Mesothelial cell of epicardium (in vitro differentiated cells): ENCODE measurements at regions not wholly inside any gene's neighbourhood (a gene's known extent, or its start where the extent isn't known, plus 50 kb on each side); places are given as distances from the start of the nearest gene placed in this dataset.

Source experiments
- DNase-seq, 2 experiments: peaks; one replicate each; pipeline ENCODE4 v3.0.0; 2021; ENCODE audit warnings: low spot score in 2 of 2; ENCODE audit not compliant: unreplicated experiment in 2 of 2
- H3K27ac Mint-ChIP-seq: 2 replicates; pipeline ENCODE4 v1.8.0; 2021; ENCODE audit warnings: mixed read lengths
- H3K27me3 Mint-ChIP-seq: 2 replicates; pipeline ENCODE4 v1.8.0; 2021; ENCODE audit warnings: low read depth, mixed read lengths
- H3K36me3 Mint-ChIP-seq: 2 replicates; pipeline ENCODE4 v1.8.0; 2021; ENCODE audit warnings: mixed read lengths
- H3K4me1 Mint-ChIP-seq: 2 replicates; pipeline ENCODE4 v1.8.0; 2021; ENCODE audit warnings: mixed read lengths
- H3K4me3 Mint-ChIP-seq: 2 replicates; pipeline ENCODE4 v1.8.0; 2021; ENCODE audit warnings: mild to moderate bottlenecking, moderate library complexity, mixed read lengths
- H3K9me3 Mint-ChIP-seq: 2 replicates; pipeline ENCODE4 v1.8.0; 2021; ENCODE audit warnings: mixed read lengths
- CTCF ChIP-seq: fragments of 200-600 bp; sonication (generic); IDR thresholded peaks from one replicate; pipeline ENCODE4 v1.5.0; 2021; ENCODE audit warnings: antibody characterized with exemption; ENCODE audit not compliant: unreplicated experiment

DNA sequence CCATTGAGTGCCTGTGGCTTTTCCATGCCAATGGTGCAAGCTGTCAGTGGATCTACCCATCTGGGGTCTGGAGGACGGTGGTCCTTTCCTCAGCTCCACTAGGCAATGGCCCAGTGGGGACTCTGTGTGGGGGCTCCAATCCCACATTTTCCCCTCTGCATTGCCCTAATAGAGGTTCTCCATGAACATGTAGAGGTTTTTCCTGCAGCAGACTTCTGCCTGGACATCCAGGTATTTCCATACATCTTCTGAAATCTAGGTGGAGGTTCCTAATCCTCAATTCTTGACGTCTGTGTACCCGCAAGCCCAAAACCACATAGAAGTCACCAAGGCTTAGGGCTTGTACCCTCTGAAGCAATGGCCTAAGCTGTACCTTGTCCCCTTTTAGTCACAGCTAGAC, 703.1 kb downstream of the MCTP2 start:
- no peak for DNase-seq
- Mint-ChIP-seq H3K4me3 (no peak overlapping the region), H3K27me3 (no peaks in the 10 kb centered on the region), H3K27ac (no peak overlapping the region), H3K9me3 (peaks cover 20% of the 10 kb centered on the region), H3K4me1 (peaks cover 5% of the 10 kb centered on the region), H3K36me3 (peaks cover 12% of the 10 kb centered on the region)
- no peak for TF ChIP-seq CTCF

DNA sequence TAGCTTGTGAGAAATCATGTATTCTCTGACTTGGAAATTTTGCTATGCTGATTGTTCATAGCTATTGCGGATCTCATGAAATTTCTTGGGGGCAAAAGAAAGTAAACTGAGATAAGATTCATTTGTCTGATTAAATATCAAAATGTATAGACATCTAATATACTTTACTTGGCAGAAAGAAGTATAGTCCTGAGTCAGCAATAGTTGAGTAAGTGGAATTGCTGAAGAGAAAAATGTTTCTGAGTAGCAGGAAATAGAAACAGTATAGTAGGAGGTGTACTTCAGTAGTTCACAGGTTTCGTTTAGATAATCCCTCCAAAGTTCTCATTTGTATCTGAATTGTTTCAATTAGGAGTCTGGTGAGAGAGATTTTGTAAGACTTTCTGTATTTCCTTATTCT, 705.9 kb downstream of the MCTP2 start:
- no peaks in the 10 kb centered on the region for H3K27me3 Mint-ChIP-seq
- peaks cover 20% of the 10 kb centered on the region for H3K9me3 Mint-ChIP-seq
- peaks cover 1% of the 10 kb centered on the region for H3K4me1 Mint-ChIP-seq
- TF ChIP-seq CTCF: no peak
- H3K27ac Mint-ChIP-seq: no peak overlapping the region
- H3K4me3 Mint-ChIP-seq: no peak overlapping the region
- DNase-seq: no peak
- peaks cover 12% of the 10 kb centered on the region for H3K36me3 Mint-ChIP-seq

GRCh38 chr15:94943888-94944287, 712.5 kb downstream of the MCTP2 start:
- H3K27me3 Mint-ChIP-seq: no peaks in the 10 kb centered on the region
- no peak overlapping the region for H3K4me3 Mint-ChIP-seq
- H3K4me1 Mint-ChIP-seq: no peaks in the 10 kb centered on the region
- H3K27ac Mint-ChIP-seq: no peak overlapping the region
- H3K36me3 Mint-ChIP-seq: no peaks in the 10 kb centered on the region
- H3K9me3 Mint-ChIP-seq: peaks cover 4% of the 10 kb centered on the region
- TF ChIP-seq CTCF: no peak
- no peak for DNase-seq

- no peak overlapping the region for H3K4me3 Mint-ChIP-seq
- H3K9me3 Mint-ChIP-seq: peaks cover 14% of the 10 kb centered on the region
- H3K27me3 Mint-ChIP-seq: no peaks in the 10 kb centered on the region
- no peak overlapping the region for H3K27ac Mint-ChIP-seq
- peaks cover 1% of the 10 kb centered on the region for H3K36me3 Mint-ChIP-seq
- TF ChIP-seq CTCF: no peak
- H3K4me1 Mint-ChIP-seq: no peaks in the 10 kb centered on the region
- DNase-seq: no peak
Observed at GRCh38 chr15:94951538-94951937, 720.2 kb downstream of the MCTP2 start.

- no peak for DNase-seq
- no peak for TF ChIP-seq CTCF
- Mint-ChIP-seq H3K36me3 (peaks cover 6% of the 10 kb centered on the region), H3K9me3 (peaks cover 42% of the 10 kb centered on the region), H3K27me3 (no peaks in the 10 kb centered on the region), H3K27ac (no peak overlapping the region), H3K4me3 (no peak overlapping the region), H3K4me1 (peaks cover 3% of the 10 kb centered on the region)
Observed at GRCh38 chr15:94963953-94964352, 732.6 kb downstream of the MCTP2 start.

DNA sequence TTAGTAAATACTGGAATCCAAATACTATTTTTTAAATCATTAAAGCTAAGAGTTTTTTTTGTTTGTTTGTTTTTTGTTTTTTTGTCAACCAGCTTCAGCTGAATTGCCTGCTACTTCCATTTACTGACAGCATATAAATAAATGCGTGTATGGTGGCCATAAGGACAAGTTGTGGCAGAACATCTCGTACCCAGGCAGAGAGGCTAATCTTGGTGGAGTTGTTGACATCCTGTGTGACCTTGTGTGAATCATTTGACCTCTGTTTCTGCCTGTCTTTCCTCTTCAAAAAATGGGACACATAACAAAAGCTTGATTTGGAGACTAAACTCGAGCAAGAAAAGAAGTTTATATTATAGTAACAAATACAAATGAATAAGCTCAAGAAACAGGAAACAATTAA, 734.2 kb downstream of the MCTP2 start:
- H3K36me3 Mint-ChIP-seq: peaks cover 3% of the 10 kb centered on the region
- no peak for TF ChIP-seq CTCF
- H3K9me3 Mint-ChIP-seq: peaks cover 28% of the 10 kb centered on the region
- H3K27me3 Mint-ChIP-seq: no peaks in the 10 kb centered on the region
- peaks cover 7% of the 10 kb centered on the region for H3K4me1 Mint-ChIP-seq
- H3K4me3 Mint-ChIP-seq: no peak overlapping the region
- no peak overlapping the region for H3K27ac Mint-ChIP-seq
- no peak for DNase-seq
